H1 (cell line): ENCODE measurements at regions not wholly inside any gene's neighbourhood (a gene's known extent, or its start where the extent isn't known, plus 50 kb on each side); places are given as distances from the start of the nearest gene placed in this dataset.

Source experiments
- CTCF ChIA-PET: fragments of 300-600 bp; sonication (Branson Sonifier 250); formaldehyde crosslinking; loops from one replicate; lab custom pipeline; 2021; ENCODE audit not compliant: partially characterized antibody; lab: Charles Lee
- POLR2A ChIA-PET: fragments of 300-600 bp; sonication (Branson Sonifier 250); formaldehyde crosslinking; loops from one replicate; lab custom pipeline; 2021; ENCODE audit warnings: inconsistent platforms; ENCODE audit not compliant: partially characterized antibody; lab: Charles Lee
- DNase-seq, 2 experiments: peaks; one replicate each; pipeline versions ENCODE4 v3.0.0 to v3.0.0-alpha.2; 2010 to 2022; ENCODE audit warnings: low spot score in 2 of 2, low read depth in 1 of 2, mixed read lengths in 1 of 2
- FAIRE-seq: peaks from 2 replicates; lab custom pipeline; 2011; peaks lifted over from hg19 to GRCh38; lab: Jason Lieb, UNC
- H2AFZ ChIP-seq: 2 replicates; pipeline ENCODE4 v1.8.1; 2012; ENCODE audit warnings: low read length, inconsistent platforms
- H2AK5ac ChIP-seq: 2 replicates; pipeline ENCODE4 v1.6.1; 2013; ENCODE audit warnings: low read depth, low read length
- H2BK120ac ChIP-seq: replicated peaks from 2 replicates; pipeline ENCODE3; 2013; ENCODE audit warnings: low read depth, low read length, inconsistent platforms
- H2BK12ac ChIP-seq: 2 replicates; pipeline ENCODE4 v1.6.1; 2013; ENCODE audit warnings: low read depth, low read length
- H2BK15ac ChIP-seq: 2 replicates; pipeline ENCODE4 v1.6.1; 2013; ENCODE audit warnings: low read length
- H2BK20ac ChIP-seq: 2 replicates; pipeline ENCODE4 v1.6.1; 2013; ENCODE audit warnings: low read length
- H2BK5ac ChIP-seq: 2 replicates; pipeline ENCODE4 v1.6.1; 2013; ENCODE audit warnings: low read depth, low read length
- H3K14ac ChIP-seq: 2 replicates; pipeline ENCODE4 v1.6.1; 2013; ENCODE audit warnings: inconsistent platforms; ENCODE audit not compliant: insufficient read length
- H3K18ac ChIP-seq: 2 replicates; pipeline ENCODE4 v1.6.1; 2013; ENCODE audit warnings: low read length; ENCODE audit errors: extremely low read depth
- H3K23ac ChIP-seq: 2 replicates; pipeline ENCODE4 v1.6.1; 2013; ENCODE audit warnings: inconsistent platforms; ENCODE audit not compliant: insufficient read length
- H3K23me2 ChIP-seq: 2 replicates; pipeline ENCODE4 v1.6.1; 2013; ENCODE audit warnings: low read depth, low read length
- H3K27ac ChIP-seq: 2 replicates; pipeline ENCODE4 v1.6.1; 2011; ENCODE audit warnings: low read depth, low read length, inconsistent platforms
- H3K27me3 ChIP-seq, 4 experiments: replicated peaks in 1 of 4; 1 replicate in 1 of 4; 2 replicates in 3 of 4; pipeline versions ENCODE4 v1.6.1 to v1.8.1; 2011 to 2013; ENCODE audit warnings: low read length in 3 of 4, mild to moderate bottlenecking in 3 of 4, inconsistent platforms in 2 of 4, mixed read lengths in 2 of 4, moderate library complexity in 1 of 4; ENCODE audit not compliant: control insufficient read depth in 3 of 4, insufficient read depth in 3 of 4; ENCODE audit errors: extremely low read depth in 1 of 4
- H3K36me3 ChIP-seq, 4 experiments: 2 replicates each; pipeline versions ENCODE4 v1.6.1 to v1.8.1; 2011 to 2013; ENCODE audit warnings: mild to moderate bottlenecking in 4 of 4, low read length in 3 of 4, moderate library complexity in 2 of 4, control low read depth in 1 of 4, inconsistent platforms in 1 of 4; ENCODE audit not compliant: insufficient read depth in 4 of 4, control insufficient read depth in 2 of 4
- H3K4ac ChIP-seq: replicated peaks from 2 replicates; pipeline ENCODE3; 2013; ENCODE audit warnings: low read length, low read depth, mixed read lengths, inconsistent platforms; ENCODE audit not compliant: insufficient read length
- H3K4me1 ChIP-seq, 4 experiments: replicated peaks in 1 of 4; 1 replicate in 1 of 4; 2 replicates in 3 of 4; pipeline versions ENCODE4 v1.6.1 to v1.8.1; 2011 to 2013; ENCODE audit warnings: low read length in 3 of 4, inconsistent platforms in 2 of 4, mixed read lengths in 1 of 4; ENCODE audit not compliant: insufficient read depth in 4 of 4, control insufficient read depth in 3 of 4
- H3K4me2 ChIP-seq, 2 experiments: 2 replicates each; pipeline versions ENCODE4 v1.6.1 to v1.8.1; 2011 to 2013; ENCODE audit warnings: low read depth in 2 of 2, low read length in 2 of 2, control low read depth in 1 of 2, inconsistent platforms in 1 of 2, mild to moderate bottlenecking in 1 of 2; ENCODE audit not compliant: insufficient read depth in 1 of 2
- H3K4me3 ChIP-seq, 4 experiments: fragments of 200-600, 300-600 bp in 1 of 4; sonication (generic), shearing (Covaris generic), sonication (Bioruptor Twin) in 1 of 4; 2 replicates each; pipeline versions ENCODE4 v1.5.1 to v1.8.1; 2011 to 2016; ENCODE audit warnings: low read length in 4 of 4, low read depth in 3 of 4, control low read depth in 2 of 4, inconsistent platforms in 2 of 4, mild to moderate bottlenecking in 2 of 4, mixed read lengths in 1 of 4, moderate library complexity in 1 of 4; ENCODE audit not compliant: insufficient read depth in 2 of 4; ENCODE audit errors: extremely low read depth in 1 of 4
- H3K56ac ChIP-seq: replicated peaks from 2 replicates; pipeline ENCODE3; 2013; ENCODE audit warnings: low read depth, mild to moderate bottlenecking, mixed read lengths, low read length, inconsistent platforms; ENCODE audit not compliant: insufficient read length
- H3K79me1 ChIP-seq: 2 replicates; pipeline ENCODE4 v1.6.1; 2013; ENCODE audit warnings: low read depth, low read length, control low read depth
- H3K79me2 ChIP-seq, 2 experiments: 2 replicates each; pipeline versions ENCODE4 v1.6.1 to v1.8.1; 2012 to 2013; ENCODE audit warnings: low read length in 2 of 2, mild to moderate bottlenecking in 2 of 2, inconsistent platforms in 1 of 2; ENCODE audit not compliant: insufficient read depth in 2 of 2, control insufficient read depth in 1 of 2
- H3K9ac ChIP-seq, 4 experiments: replicated peaks in 1 of 4; 1 replicate in 1 of 4; 2 replicates in 3 of 4; pipeline versions ENCODE4 v1.6.1 to v1.8.1; 2011 to 2013; ENCODE audit warnings: low read depth in 3 of 4, low read length in 3 of 4, control low read depth in 2 of 4, mild to moderate bottlenecking in 2 of 4, moderate library complexity in 2 of 4, inconsistent platforms in 1 of 4; ENCODE audit errors: extremely low read depth in 1 of 4
- H3K9me3 ChIP-seq, 2 experiments: 2 replicates each; pipeline versions ENCODE4 v1.6.1 to v1.8.1; 2012 to 2013; ENCODE audit warnings: mild to moderate bottlenecking in 2 of 2, moderate library complexity in 2 of 2, control low read depth in 1 of 2, inconsistent platforms in 1 of 2, low read depth in 1 of 2, low read length in 1 of 2, mixed read lengths in 1 of 2; ENCODE audit not compliant: insufficient read depth in 2 of 2
- H4K20me1 ChIP-seq, 2 experiments: replicated peaks in 1 of 2; 2 replicates each; pipeline versions ENCODE3 to v1.8.1; 2011 to 2013; ENCODE audit warnings: inconsistent platforms in 2 of 2, low read length in 2 of 2, mild to moderate bottlenecking in 1 of 2; ENCODE audit not compliant: insufficient read depth in 2 of 2, control insufficient read depth in 1 of 2
- H4K5ac ChIP-seq: 2 replicates; pipeline ENCODE4 v1.6.1; 2013; ENCODE audit warnings: low read length, low read depth, mixed read lengths, inconsistent platforms; ENCODE audit not compliant: insufficient read length
- H4K8ac ChIP-seq: 2 replicates; pipeline ENCODE4 v1.8.0; 2013; ENCODE audit warnings: mild to moderate bottlenecking, moderate library complexity, low read length, inconsistent platforms; ENCODE audit not compliant: insufficient read depth; ENCODE audit errors: extremely low read depth
- H4K91ac ChIP-seq: replicated peaks from 2 replicates; pipeline ENCODE3; 2013; ENCODE audit warnings: low read length, mixed read lengths, inconsistent platforms; ENCODE audit not compliant: insufficient read length
- ASH2L ChIP-seq: fragments of 200-600, 300-600 bp; sonication (generic); IDR thresholded peaks from one replicate; pipeline ENCODE4 v1.7.1; 2017; ENCODE audit warnings: low read length
- BCL11A ChIP-seq, 2 experiments: IDR thresholded peaks; one replicate each; pipeline ENCODE4 v1.6.1; 2011; ENCODE audit warnings: low read depth in 2 of 2, low read length in 2 of 2, mild to moderate bottlenecking in 2 of 2
- CBX5 ChIP-seq: fragments of 300-800, 300-1000 bp; sonication (generic); IDR thresholded peaks from 2 replicates; pipeline ENCODE4 v1.7.1; 2016; ENCODE audit warnings: antibody characterized with exemption, low read length, low read depth
- CREB1 ChIP-seq: IDR thresholded peaks from 2 replicates; pipeline ENCODE4 v1.6.1; 2012; ENCODE audit warnings: inconsistent platforms
- CTBP2 ChIP-seq: IDR thresholded peaks from 2 replicates; pipeline ENCODE4 v1.7.0; 2011; ENCODE audit warnings: borderline replicate concordance, mild to moderate bottlenecking, moderate library complexity, mixed read lengths, low read length; ENCODE audit not compliant: insufficient read depth, insufficient read length
- EZH2 ChIP-seq: fragments of 200-600 bp; sonication (generic); IDR thresholded peaks from 2 replicates; pipeline ENCODE4 v1.7.1; 2012; ENCODE audit warnings: low read depth, mild to moderate bottlenecking, moderate library complexity, low read length, inconsistent platforms; ENCODE audit not compliant: severe bottlenecking
- KDM1A ChIP-seq: fragments of 200-600, 300-600 bp; sonication (generic); IDR thresholded peaks from 2 replicates; pipeline ENCODE4 v1.7.1; 2016; ENCODE audit warnings: mild to moderate bottlenecking, low read length, borderline replicate concordance
- KDM5A ChIP-seq: fragments of 200-600 bp; IDR thresholded peaks from 2 replicates; pipeline ENCODE4 v1.7.1; 2012; ENCODE audit warnings: mild to moderate bottlenecking, low read length, inconsistent platforms, mixed read lengths
- MAFK ChIP-seq: IDR thresholded peaks from 2 replicates; pipeline ENCODE4 v1.6.1; 2012; ENCODE audit warnings: low read depth, mild to moderate bottlenecking, improper control_type of control experiment, low read length
- MAX ChIP-seq: IDR thresholded peaks from 2 replicates; pipeline ENCODE4 v1.6.1; 2012; ENCODE audit warnings: inconsistent platforms
- POLR2AphosphoS5 ChIP-seq: IDR thresholded peaks from 2 replicates; pipeline ENCODE4 v1.6.1; 2011; ENCODE audit warnings: low read depth, low read length
- SIN3A ChIP-seq, 2 experiments: IDR thresholded peaks in 1 of 2; conservative IDR thresholded peaks in 1 of 2; 2 replicates each; pipeline ENCODE4 v1.6.1; 2011 to 2012; ENCODE audit warnings: low read length in 2 of 2, improper control_type of control experiment in 1 of 2, low read depth in 1 of 2, mild to moderate bottlenecking in 1 of 2
- SIRT6 ChIP-seq: IDR thresholded peaks from one replicate; pipeline ENCODE4 v1.7.1; 2012; ENCODE audit warnings: low read length, inconsistent platforms
- TAF7 ChIP-seq: optimal IDR thresholded peaks from 2 replicates; pipeline ENCODE3; 2011; ENCODE audit warnings: low read depth, mild to moderate bottlenecking, inconsistent platforms, low read length, moderate library complexity, borderline replicate concordance
- WGBS, 2 experiments: shearing (Covaris generic) in 1 of 2; methylation state at CpG; one replicate each; pipeline versions ENCODE4 v1.1.6 to v1.1.7; 2013 to 2015; ENCODE audit warnings: low lambda C conversion rate in 2 of 2, mixed read lengths in 2 of 2, inconsistent platforms in 1 of 2, low coverage in 1 of 2, missing lambda C conversion rate in 1 of 2; ENCODE audit not compliant: insufficient replicate concordance in 2 of 2, insufficient coverage in 1 of 2, insufficient read length in 1 of 2; ENCODE audit errors: extremely low coverage in 1 of 2, missing lambda C conversion rate in 1 of 2; 5-methylcytosine and 5-hydroxymethylcytosine counted together

- no peak overlapping the region for H3K14ac ChIP-seq
- no peaks in the 10 kb centered on the region for H3K27me3 ChIP-seq
- no peaks in the 10 kb centered on the region for H3K79me1 ChIP-seq
- H3K4me3 ChIP-seq, result no peak overlapping the region
- no peaks in the 10 kb centered on the region for H3K36me3 ChIP-seq
- no peak overlapping the region for H2BK20ac ChIP-seq
- no peak overlapping the region for H2BK120ac ChIP-seq
- POLR2A ChIA-PET, result no interaction called here
- H2BK15ac ChIP-seq, result no peak overlapping the region
- peak overlapping the region; percentile 65; the same call in 1 of the 2 replicates for H4K8ac ChIP-seq
- no peak overlapping the region for H3K27ac ChIP-seq
- no peak overlapping the region for H3K18ac ChIP-seq
- no peak overlapping the region for H4K5ac ChIP-seq
- no peak overlapping the region for H3K56ac ChIP-seq
- H3K4ac ChIP-seq, result no peak overlapping the region
- CTCF ChIA-PET, result interaction anchor here (0.6 kb wide), 1 partner anchor 513 kb away, joined by 3 read pairs; no protein-coding TSS in a partner anchor
- no peaks in the 10 kb centered on the region for H3K79me2 ChIP-seq
- H2BK12ac ChIP-seq, result no peak overlapping the region
- no peak overlapping the region for H2BK5ac ChIP-seq
- no peak overlapping the region for H3K9ac ChIP-seq
- no peak overlapping the region for H2AK5ac ChIP-seq
- H4K20me1 ChIP-seq, result no peaks in the 10 kb centered on the region
- no peak for FAIRE-seq
- H4K91ac ChIP-seq, result no peak overlapping the region
- no peak overlapping the region for H3K23ac ChIP-seq
- 99% methylated on average over 8 of the region's 8 CpGs; no CpG with 5 or more reads in 1 of the 2 experiments for WGBS, 2 experiments
- H3K9me3 ChIP-seq, result no peaks in the 10 kb centered on the region
- no peaks in the 10 kb centered on the region for H3K23me2 ChIP-seq
- no peak overlapping the region for H2AFZ ChIP-seq
- H3K4me2 ChIP-seq, result no peak overlapping the region
- H3K4me1 ChIP-seq, result no peaks in the 10 kb centered on the region; a peak in 1 of 7 replicates
- no peak for DNase-seq
- no peak for TF ChIP-seq CBX5
- no peak for TF ChIP-seq SIN3A (conservative IDR thresholded peaks at IDR 0.05 in 1 of 2, IDR thresholded peaks at IDR 0.05 in 1 of 2; ENCODE audit: low read depth in 1 of 2, low read length in 2 of 2)
- no peak for TF ChIP-seq POLR2AphosphoS5
- TF ChIP-seq ASH2L, result no peak
- TF ChIP-seq SIRT6, result no peak
- no peak for TF ChIP-seq EZH2
- no peak for TF ChIP-seq BCL11A (IDR thresholded peaks at IDR 0.05; ENCODE audit: low read depth in 2 of 2, low read length in 2 of 2)
- TF ChIP-seq KDM5A, result no peak
- TF ChIP-seq KDM1A, result no peak
- no peak for TF ChIP-seq MAFK
- TF ChIP-seq MAX, result no peak
- TF ChIP-seq CTBP2, result no peak
- TF ChIP-seq CREB1, result no peak
- no peak for TF ChIP-seq TAF7
Observed at GRCh38 chr4:57943682-57944081, 833.5 kb upstream of the IGFBP7 start.
